ENCODE measurements at regions not wholly inside any gene's neighbourhood (a gene's known extent, or its start where the extent isn't known, plus 50 kb on each side); places are given as distances from the start of the nearest gene placed in this dataset.
A peak's percentile ranks its signal among the peaks of the same experiment; 100 is the strongest.

GRCh38 chr20:61121661-61122060, 130.4 kb upstream of the CDH4 start:
- no peak for DNase-seq (ENCODE audit: low read depth)

- DNase-seq (ENCODE audit: low read depth) = no peak
These were observed 128.8 kb upstream of the CDH4 start for GRCh38 chr20:61123286-61123685.

GRCh38 chr20:61123751-61124368, 128.2 kb upstream of the CDH4 start:
- DNase-seq (ENCODE audit: low read depth) = no peak

- no peak for DNase-seq (ENCODE audit: low read depth)
These were observed 127.0 kb upstream of the CDH4 start for GRCh38 chr20:61125076-61125475.

- DNase-seq (ENCODE audit: low read depth) = no peak
These were observed 126.4 kb upstream of the CDH4 start for GRCh38 chr20:61125546-61126180.

- no peak for DNase-seq (ENCODE audit: low read depth)
These were observed 125.5 kb upstream of the CDH4 start for GRCh38 chr20:61126369-61127195.

GRCh38 chr20:61127311-61128039, 124.6 kb upstream of the CDH4 start:
- peak; percentile 82 for DNase-seq (ENCODE audit: low read depth)

GRCh38 chr20:61128701-61129269, 123.3 kb upstream of the CDH4 start:
- DNase-seq (ENCODE audit: low read depth) = no peak

- no peak for DNase-seq (ENCODE audit: low read depth)
These were observed 122.8 kb upstream of the CDH4 start for GRCh38 chr20:61129311-61129710.

- no peak for DNase-seq (ENCODE audit: low read depth)
These were observed 121.9 kb upstream of the CDH4 start for GRCh38 chr20:61130156-61130555.

GRCh38 chr20:61131944-61132343, 120.1 kb upstream of the CDH4 start:
- no peak for DNase-seq (ENCODE audit: low read depth)

- DNase-seq (ENCODE audit: low read depth) = no peak
These were observed 118.5 kb upstream of the CDH4 start for GRCh38 chr20:61133611-61134010.

GRCh38 chr20:61134296-61135030, 117.6 kb upstream of the CDH4 start:
- no peak for DNase-seq (ENCODE audit: low read depth)

- no peak for DNase-seq (ENCODE audit: low read depth)
These were observed 116.8 kb upstream of the CDH4 start for GRCh38 chr20:61135266-61135665.

GRCh38 chr20:61135968-61136367, 116.1 kb upstream of the CDH4 start:
- no peak for DNase-seq (ENCODE audit: low read depth)

GRCh38 chr20:61138566-61138965, 113.5 kb upstream of the CDH4 start:
- DNase-seq (ENCODE audit: low read depth) = no peak

- DNase-seq (ENCODE audit: low read depth) = no peak
These were observed 113.0 kb upstream of the CDH4 start for GRCh38 chr20:61139031-61139430.

- DNase-seq (ENCODE audit: low read depth) = no peak
These were observed 111.5 kb upstream of the CDH4 start for GRCh38 chr20:61140576-61140975.

- no peak for DNase-seq (ENCODE audit: low read depth)
These were observed 106.0 kb upstream of the CDH4 start for GRCh38 chr20:61146023-61146422.

GRCh38 chr20:61149636-61150035, 102.4 kb upstream of the CDH4 start:
- no peak for DNase-seq (ENCODE audit: low read depth)

GRCh38 chr20:61157301-61157700, 94.8 kb upstream of the CDH4 start:
- DNase-seq (ENCODE audit: low read depth) = no peak

All from Daoy (cell line).